Activated naive CD4-positive, alpha-beta T cell treated with anti-CD3 and anti-CD28 coated beads for 36 hours (primary cell): ENCODE measurements at regions not wholly inside any gene's neighbourhood (a gene's known extent, or its start where the extent isn't known, plus 50 kb on each side); places are given as distances from the start of the nearest gene placed in this dataset.

Experiments used
- CTCF ChIA-PET: fragments of 350-600 bp; sonication (Branson Sonifier 250); formaldehyde crosslinking; loops from one replicate; lab custom pipeline; 2021; ENCODE audit warnings: antibody characterized with exemption; lab: Charles Lee
- DNase-seq: peaks from one replicate; pipeline ENCODE4 v3.0.0-alpha.2; 2020
- H3K27ac Mint-ChIP-seq: one replicate; pipeline ENCODE4 v1.8.0; 2021; ENCODE audit warnings: mild to moderate bottlenecking, mixed read lengths
- H3K27me3 Mint-ChIP-seq: one replicate; pipeline ENCODE4 v1.8.0; 2021; ENCODE audit warnings: low read depth, mixed read lengths
- H3K36me3 Mint-ChIP-seq: one replicate; pipeline ENCODE4 v1.8.0; 2021; ENCODE audit warnings: low read depth, mixed read lengths
- H3K4me1 Mint-ChIP-seq: one replicate; pipeline ENCODE4 v1.8.0; 2021; ENCODE audit warnings: low read depth, mixed read lengths
- H3K4me3 Mint-ChIP-seq: one replicate; pipeline ENCODE4 v1.8.0; 2021; ENCODE audit warnings: mild to moderate bottlenecking, moderate library complexity, mixed read lengths
- H3K9me3 Mint-ChIP-seq: one replicate; pipeline ENCODE4 v1.8.0; 2021; ENCODE audit warnings: mixed read lengths
- intact Hi-C: fragments of 100-400 bp; cut with micrococcal nuclease; formaldehyde crosslinking; loops from one replicate; pipeline ENCODE4 v1.15.1; 2023

DNA sequence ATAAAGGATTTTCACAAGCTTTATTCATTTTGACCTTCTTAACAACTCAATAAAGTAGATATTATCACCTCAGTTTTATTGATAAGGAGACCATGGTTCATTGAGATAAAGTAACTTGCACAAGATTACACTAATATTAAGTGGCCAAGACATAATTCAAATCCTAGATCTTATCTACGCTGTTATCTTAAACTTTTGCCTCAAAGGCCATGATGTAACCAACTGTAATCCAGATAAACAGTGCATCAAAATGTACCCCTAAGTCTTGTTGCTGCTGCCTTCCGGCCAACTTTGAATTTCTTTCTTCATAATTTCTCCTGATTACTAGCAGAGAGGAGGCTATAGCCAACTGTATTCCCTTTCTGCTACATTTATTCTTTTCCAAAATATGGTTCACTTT is 1094.8 kb upstream of the PIK3C3 start:
- Mint-ChIP-seq H3K27ac (no peak overlapping the region), H3K4me3 (no peak overlapping the region), H3K27me3 (no peaks in the 10 kb centered on the region), H3K9me3 (peaks cover 4% of the 10 kb centered on the region), H3K36me3 (no peaks in the 10 kb centered on the region), H3K4me1 (no peaks in the 10 kb centered on the region)
- no peak for DNase-seq
- intact Hi-C loops, result no loop called here
- CTCF ChIA-PET, result no interaction called here

DNA sequence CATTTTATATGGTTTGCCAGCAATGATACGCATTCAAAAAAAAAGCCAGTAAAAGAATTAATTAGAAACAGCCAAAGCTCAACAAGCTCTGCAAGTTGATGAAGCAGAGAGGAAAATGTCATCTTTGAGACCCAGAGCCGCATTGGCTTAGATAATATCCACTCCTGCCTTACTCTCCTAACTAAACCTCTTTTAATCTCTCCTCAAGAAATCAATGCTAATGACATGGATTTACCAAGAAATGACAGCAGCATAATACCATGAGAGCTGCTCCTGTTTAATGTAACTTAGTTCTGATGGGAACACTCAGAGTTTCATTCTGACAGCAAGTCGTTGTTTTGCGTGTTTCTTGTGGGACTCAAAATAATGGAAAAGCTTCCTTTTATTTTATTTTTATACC is 1099.4 kb upstream of the PIK3C3 start:
- no peaks in the 10 kb centered on the region for H3K4me1 Mint-ChIP-seq

DNA sequence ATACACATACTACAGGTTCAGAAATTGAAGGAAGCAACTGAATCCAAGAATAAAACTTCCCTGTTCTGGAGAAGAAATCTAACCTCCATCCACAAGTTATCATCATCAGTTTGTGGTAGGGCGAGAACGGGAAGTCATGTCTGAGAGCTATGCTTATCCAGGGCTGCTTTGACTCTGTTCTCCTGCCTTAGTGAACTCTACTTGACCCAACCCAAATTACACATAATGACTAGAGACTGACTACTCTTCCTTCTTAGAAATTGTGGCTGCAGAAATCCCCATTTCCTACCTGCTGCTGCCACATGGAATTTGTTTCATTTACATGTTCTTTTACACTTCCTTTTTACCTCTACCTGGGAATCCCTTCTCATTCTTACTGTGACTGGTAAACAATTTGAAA is 1102.6 kb upstream of the PIK3C3 start:
- no peak for DNase-seq
- CTCF ChIA-PET, result no interaction called here
- Mint-ChIP-seq H3K27ac (no peak overlapping the region), H3K4me1 (no peaks in the 10 kb centered on the region), H3K27me3 (no peaks in the 10 kb centered on the region), H3K9me3 (peaks cover 10% of the 10 kb centered on the region), H3K4me3 (no peak overlapping the region), H3K36me3 (no peaks in the 10 kb centered on the region)
- intact Hi-C loops, result no loop called here

More for the DNA sequence above, 1099.4 kb upstream of the PIK3C3 start:
- H3K27ac Mint-ChIP-seq, result no peak overlapping the region
- intact Hi-C loops, result no loop called here
- H3K27me3 Mint-ChIP-seq, result no peaks in the 10 kb centered on the region
- H3K36me3 Mint-ChIP-seq, result no peaks in the 10 kb centered on the region
- CTCF ChIA-PET, result no interaction called here
- DNase-seq, result no peak
- H3K9me3 Mint-ChIP-seq, result peaks cover 10% of the 10 kb centered on the region
- no peak overlapping the region for H3K4me3 Mint-ChIP-seq

DNA sequence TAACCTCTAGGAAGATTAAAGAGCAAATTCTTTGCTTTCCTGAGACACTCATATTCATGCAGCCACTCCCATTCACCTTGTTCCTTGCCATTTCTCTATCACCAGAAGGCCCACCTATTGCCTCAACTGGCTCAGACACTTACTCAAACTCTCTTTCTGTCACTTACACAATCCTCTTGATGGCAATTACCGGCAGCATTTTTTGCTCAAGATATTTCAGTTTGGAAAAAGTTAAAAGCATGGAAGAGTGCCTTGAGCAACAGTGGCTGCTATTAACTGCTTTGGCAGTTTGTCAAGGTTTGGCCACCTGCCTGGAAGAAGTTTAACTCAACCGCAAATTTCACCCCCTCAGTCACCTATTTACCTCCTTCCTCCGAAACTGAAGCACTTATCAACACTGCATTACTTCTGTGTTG is 1104.0 kb upstream of the PIK3C3 start:
- H3K36me3 Mint-ChIP-seq, result no peaks in the 10 kb centered on the region
- peaks cover 10% of the 10 kb centered on the region for H3K9me3 Mint-ChIP-seq
- intact Hi-C loops, result no loop called here
- no peak overlapping the region for H3K27ac Mint-ChIP-seq
- no peaks in the 10 kb centered on the region for H3K4me1 Mint-ChIP-seq
- H3K4me3 Mint-ChIP-seq, result no peak overlapping the region
- CTCF ChIA-PET, result no interaction called here
- H3K27me3 Mint-ChIP-seq, result no peaks in the 10 kb centered on the region
- DNase-seq, result no peak

DNA sequence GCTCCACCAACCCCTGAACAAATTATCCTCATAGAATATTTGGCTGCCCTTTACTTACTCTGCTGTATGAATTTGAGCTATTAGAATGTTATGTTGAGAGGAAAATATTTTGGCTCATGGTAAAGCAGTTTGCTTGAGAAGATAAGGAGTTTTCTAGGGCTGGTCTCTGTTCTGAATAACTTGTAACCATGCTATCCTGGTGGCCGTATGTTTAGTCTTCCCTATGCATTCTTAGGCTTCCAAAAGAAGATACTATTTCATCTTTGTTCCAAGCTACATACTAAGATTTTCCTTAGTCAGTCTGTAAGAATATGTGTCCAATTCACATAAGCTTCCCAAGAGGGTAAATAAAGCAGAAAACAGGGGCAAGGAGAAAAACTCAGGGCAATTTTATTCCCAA is 1105.1 kb upstream of the PIK3C3 start:
- Mint-ChIP-seq H3K27me3 (no peaks in the 10 kb centered on the region), H3K4me3 (no peak overlapping the region), H3K36me3 (no peaks in the 10 kb centered on the region), H3K27ac (no peak overlapping the region), H3K9me3 (peaks cover 10% of the 10 kb centered on the region), H3K4me1 (no peaks in the 10 kb centered on the region)
- no peak for DNase-seq
- intact Hi-C loops, result no loop called here
- CTCF ChIA-PET, result no interaction called here

DNA sequence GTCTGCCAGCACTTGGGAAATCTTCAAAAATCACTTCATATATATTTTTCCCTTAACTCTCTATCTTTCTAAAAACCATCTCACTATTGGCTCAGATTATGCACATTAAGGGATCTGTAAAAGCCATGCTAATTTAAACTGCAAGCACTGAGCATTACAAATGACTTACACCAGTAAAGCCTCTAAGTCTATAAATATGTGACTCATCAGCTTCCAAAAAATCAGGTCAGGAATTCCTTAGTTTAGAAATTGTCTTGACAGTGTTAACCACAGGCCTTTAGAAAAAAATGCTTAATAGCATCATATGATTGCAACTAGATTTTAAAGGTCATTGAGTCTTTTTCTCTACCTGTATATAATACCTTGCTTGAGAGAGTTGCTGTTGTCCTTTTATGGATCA is 1113.6 kb upstream of the PIK3C3 start:
- no peaks in the 10 kb centered on the region for H3K36me3 Mint-ChIP-seq
- no peaks in the 10 kb centered on the region for H3K4me1 Mint-ChIP-seq
- peaks cover 8% of the 10 kb centered on the region for H3K9me3 Mint-ChIP-seq
- no peak for DNase-seq
- no peak overlapping the region for H3K27ac Mint-ChIP-seq
- H3K4me3 Mint-ChIP-seq, result no peak overlapping the region
- intact Hi-C loops, result no loop called here
- no peaks in the 10 kb centered on the region for H3K27me3 Mint-ChIP-seq
- CTCF ChIA-PET, result no interaction called here

DNA sequence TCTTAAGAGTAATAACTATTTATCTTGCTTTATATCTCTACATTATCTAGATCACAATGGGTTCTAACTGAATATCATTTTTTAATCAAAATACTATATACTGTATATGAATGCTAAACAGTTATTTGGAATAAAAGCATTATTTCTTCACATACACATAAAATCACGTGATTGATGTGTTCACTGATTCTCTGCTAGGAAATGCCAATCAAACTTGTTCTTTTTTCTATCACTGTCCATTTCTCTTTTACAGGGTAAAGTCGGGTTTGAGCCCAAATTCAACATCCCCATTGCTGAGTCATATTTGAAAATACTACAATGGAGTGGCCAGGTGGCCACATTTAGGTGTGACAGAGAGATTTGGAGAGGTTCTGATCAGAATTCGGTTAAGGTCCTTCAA is 1114.0 kb upstream of the PIK3C3 start:
- H3K36me3 Mint-ChIP-seq, result no peaks in the 10 kb centered on the region
- no peaks in the 10 kb centered on the region for H3K27me3 Mint-ChIP-seq
- no peak for DNase-seq
- intact Hi-C loops, result no loop called here
- peaks cover 8% of the 10 kb centered on the region for H3K9me3 Mint-ChIP-seq
- no peak overlapping the region for H3K4me3 Mint-ChIP-seq
- CTCF ChIA-PET, result no interaction called here
- no peak overlapping the region for H3K27ac Mint-ChIP-seq
- H3K4me1 Mint-ChIP-seq, result no peaks in the 10 kb centered on the region

DNA sequence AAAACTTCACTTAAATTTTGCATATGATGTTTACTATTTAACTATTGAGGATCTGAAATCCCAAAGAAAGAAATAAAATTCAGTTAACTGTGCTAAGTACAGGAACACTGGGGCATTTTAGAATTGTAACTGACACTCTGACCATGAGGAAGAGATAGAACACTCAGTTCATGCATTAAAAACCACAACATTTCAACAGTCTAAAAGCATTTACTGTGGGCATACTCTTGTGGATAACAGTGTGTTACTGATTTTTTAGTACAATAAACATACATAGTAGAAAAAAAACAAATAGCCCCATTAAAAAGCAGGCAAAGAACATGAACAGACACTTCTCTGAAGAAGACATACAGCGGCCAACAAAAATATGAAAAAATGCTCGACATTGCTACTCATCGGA is 1122.7 kb upstream of the PIK3C3 start:
- CTCF ChIA-PET, result no interaction called here
- Mint-ChIP-seq H3K27ac (no peak overlapping the region), H3K36me3 (no peaks in the 10 kb centered on the region), H3K4me3 (no peak overlapping the region), H3K4me1 (no peaks in the 10 kb centered on the region), H3K9me3 (peaks cover 2% of the 10 kb centered on the region), H3K27me3 (no peaks in the 10 kb centered on the region)
- DNase-seq, result no peak
- intact Hi-C loops, result no loop called here

DNA sequence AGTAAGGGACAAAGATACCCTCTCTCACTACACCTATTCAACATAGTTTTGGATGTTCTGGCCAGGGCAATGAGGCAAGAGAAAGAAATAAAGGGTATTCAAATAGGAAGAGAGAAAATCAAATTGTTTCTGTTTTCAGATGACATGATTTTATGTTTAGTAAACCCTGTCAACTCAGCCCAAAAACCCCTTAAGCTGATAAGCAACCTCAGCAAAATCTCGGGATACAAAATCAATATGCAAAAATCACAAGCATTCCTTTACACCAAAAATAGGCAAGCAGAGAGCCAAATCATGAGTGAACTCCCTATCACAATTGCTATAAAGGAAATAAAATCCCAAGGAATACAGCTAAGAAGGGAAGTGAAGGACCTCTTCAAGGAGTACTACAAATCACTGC is 1130.7 kb upstream of the PIK3C3 start:
- H3K36me3 Mint-ChIP-seq, result no peaks in the 10 kb centered on the region
- peaks cover 11% of the 10 kb centered on the region for H3K9me3 Mint-ChIP-seq
- H3K4me3 Mint-ChIP-seq, result no peak overlapping the region
- no peaks in the 10 kb centered on the region for H3K4me1 Mint-ChIP-seq
- no peak for DNase-seq
- intact Hi-C loops, result no loop called here
- CTCF ChIA-PET, result no interaction called here
- no peak overlapping the region for H3K27ac Mint-ChIP-seq
- H3K27me3 Mint-ChIP-seq, result no peaks in the 10 kb centered on the region

DNA sequence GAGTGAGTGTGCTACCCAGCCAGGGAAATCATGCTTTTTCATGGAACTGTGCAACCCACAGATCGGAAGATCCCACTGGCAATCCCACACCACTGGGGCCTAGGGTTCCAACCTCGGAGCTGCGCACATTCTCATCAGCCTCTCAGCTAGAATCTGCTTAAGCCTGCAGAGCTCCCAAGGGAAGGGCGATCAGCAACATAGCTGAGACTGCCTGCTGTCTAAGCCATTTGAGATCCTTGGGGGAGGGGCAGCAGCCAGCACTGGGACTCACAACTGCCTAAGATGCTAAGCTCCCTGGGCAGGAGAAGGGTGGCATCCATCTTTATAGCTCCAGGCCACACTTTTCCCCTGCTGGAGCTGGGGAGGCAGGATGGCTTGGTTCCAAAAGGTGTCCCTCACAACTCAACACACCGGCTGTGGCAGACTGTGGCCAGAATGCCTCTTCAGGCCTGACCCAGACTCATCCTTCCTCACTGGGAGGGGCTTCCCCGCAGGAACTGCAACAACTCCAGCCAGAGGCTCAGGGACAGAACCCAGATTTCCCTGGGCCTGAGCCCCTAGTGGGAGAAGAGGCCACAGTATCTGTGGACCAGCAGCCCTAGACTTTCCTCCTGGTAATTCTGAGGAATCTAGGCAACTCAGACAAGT is 1133.3 kb upstream of the PIK3C3 start:
- CTCF ChIA-PET, result no interaction called here
- H3K4me3 Mint-ChIP-seq, result no peak overlapping the region
- no peaks in the 10 kb centered on the region for H3K36me3 Mint-ChIP-seq
- no peaks in the 10 kb centered on the region for H3K4me1 Mint-ChIP-seq
- peaks cover 13% of the 10 kb centered on the region for H3K9me3 Mint-ChIP-seq
- no peaks in the 10 kb centered on the region for H3K27me3 Mint-ChIP-seq
- no peak overlapping the region for H3K27ac Mint-ChIP-seq
- intact Hi-C loops, result no loop called here
- DNase-seq, result no peak

DNA sequence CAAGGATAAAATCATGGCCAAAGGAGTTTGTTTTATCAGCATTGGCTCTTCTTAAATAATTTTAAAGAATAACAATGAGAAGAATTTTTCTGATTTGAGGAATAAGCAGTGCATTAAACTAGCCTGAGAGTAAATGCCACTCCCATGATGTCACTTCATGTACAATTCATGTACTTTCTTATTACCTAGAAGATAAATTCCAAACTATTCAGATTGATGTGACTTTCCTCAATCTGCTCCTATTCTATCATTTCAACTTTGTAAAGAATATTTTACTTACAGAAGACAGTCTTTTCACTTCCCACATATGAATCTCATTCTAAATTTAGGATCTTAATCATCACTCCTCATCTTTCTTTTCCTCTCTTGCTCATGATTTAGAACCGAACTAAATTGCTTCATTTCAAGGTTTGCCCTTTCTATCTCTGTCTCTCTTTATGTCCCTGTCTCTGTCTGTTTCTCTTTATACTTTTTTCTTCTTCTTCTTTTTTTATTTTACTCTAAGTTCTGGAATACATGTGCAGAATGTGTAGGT is 1142.0 kb upstream of the PIK3C3 start:
- Mint-ChIP-seq H3K4me3 (no peak overlapping the region), H3K27ac (no peak overlapping the region), H3K36me3 (no peaks in the 10 kb centered on the region), H3K9me3 (peaks cover 2% of the 10 kb centered on the region), H3K4me1 (no peaks in the 10 kb centered on the region), H3K27me3 (no peaks in the 10 kb centered on the region)
- intact Hi-C loops, result no loop called here
- CTCF ChIA-PET, result no interaction called here
- DNase-seq, result no peak

DNA sequence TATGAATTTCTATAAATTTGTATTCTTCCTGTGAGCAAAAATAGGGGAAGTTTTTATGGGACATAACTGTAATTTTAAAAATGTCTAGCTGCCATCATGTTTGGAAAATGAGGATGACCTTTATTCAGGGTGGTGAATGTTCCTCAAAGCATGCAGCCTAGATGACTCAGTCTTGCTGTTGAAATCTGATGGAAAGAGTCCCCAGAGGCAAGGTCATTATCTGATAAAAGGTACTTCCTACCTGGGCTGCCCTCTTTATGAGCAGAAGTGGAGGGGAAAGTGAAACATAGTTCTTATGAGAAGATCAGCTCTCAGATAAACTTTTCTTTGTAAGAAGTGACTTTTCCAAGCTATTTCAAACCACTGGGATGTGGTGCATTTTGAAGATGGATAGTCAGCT is 1144.7 kb upstream of the PIK3C3 start:
- intact Hi-C loops, result no loop called here
- Mint-ChIP-seq H3K36me3 (no peaks in the 10 kb centered on the region), H3K27ac (no peak overlapping the region), H3K9me3 (peaks cover 6% of the 10 kb centered on the region), H3K4me1 (no peaks in the 10 kb centered on the region), H3K4me3 (no peak overlapping the region), H3K27me3 (no peaks in the 10 kb centered on the region)
- no peak for DNase-seq
- CTCF ChIA-PET, result no interaction called here

DNA sequence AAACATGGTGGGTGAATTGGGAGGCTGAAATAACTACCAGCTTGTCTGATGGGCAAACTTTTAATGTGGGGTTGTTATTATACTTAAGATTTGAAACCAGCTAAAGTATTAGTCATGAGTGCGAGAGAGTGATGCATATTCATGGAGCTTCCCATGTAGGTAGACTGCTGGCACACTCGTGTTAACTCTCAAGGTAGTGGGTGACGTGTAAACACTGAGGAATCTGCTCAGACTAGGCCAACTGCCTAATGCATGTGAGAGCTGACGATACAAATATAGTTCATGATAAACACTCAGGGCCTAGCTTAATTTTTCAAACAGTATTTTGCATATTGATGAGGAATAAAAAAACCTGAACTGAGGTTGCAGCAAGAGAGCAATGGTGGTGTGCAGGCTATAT is 1165.7 kb upstream of the PIK3C3 start:
- intact Hi-C loops, result no loop called here
- Mint-ChIP-seq H3K4me1 (no peaks in the 10 kb centered on the region), H3K27me3 (no peaks in the 10 kb centered on the region), H3K27ac (no peak overlapping the region), H3K4me3 (no peak overlapping the region), H3K36me3 (no peaks in the 10 kb centered on the region), H3K9me3 (peaks cover 11% of the 10 kb centered on the region)
- no peak for DNase-seq
- CTCF ChIA-PET, result no interaction called here
